Neuron (in vitro differentiated cells): ENCODE measurements at regions not wholly inside any gene's neighbourhood (a gene's known extent, or its start where the extent isn't known, plus 50 kb on each side); places are given as distances from the start of the nearest gene placed in this dataset.

Source experiments
- H2AFZ ChIP-seq: one replicate; pipeline ENCODE4 v1.6.1; 2013; ENCODE audit warnings: low read depth, mild to moderate bottlenecking, inconsistent platforms, low read length, moderate library complexity
- H3K27me3 ChIP-seq: one replicate; pipeline ENCODE4 v1.6.1; 2013; ENCODE audit warnings: low read length; ENCODE audit not compliant: insufficient read depth
- H3K36me3 ChIP-seq: one replicate; pipeline ENCODE4 v1.6.1; 2013; ENCODE audit warnings: low read length; ENCODE audit not compliant: insufficient read depth
- H3K4me1 ChIP-seq: one replicate; pipeline ENCODE4 v1.6.1; 2013; ENCODE audit warnings: low read length; ENCODE audit not compliant: insufficient read depth
- H3K4me3 ChIP-seq: 2 replicates; pipeline ENCODE4 v1.5.1; 2013; ENCODE audit warnings: mild to moderate bottlenecking, low read length, moderate library complexity
- H3K9me3 ChIP-seq: one replicate; pipeline ENCODE4 v1.6.1; 2013; ENCODE audit warnings: low read length

DNA sequence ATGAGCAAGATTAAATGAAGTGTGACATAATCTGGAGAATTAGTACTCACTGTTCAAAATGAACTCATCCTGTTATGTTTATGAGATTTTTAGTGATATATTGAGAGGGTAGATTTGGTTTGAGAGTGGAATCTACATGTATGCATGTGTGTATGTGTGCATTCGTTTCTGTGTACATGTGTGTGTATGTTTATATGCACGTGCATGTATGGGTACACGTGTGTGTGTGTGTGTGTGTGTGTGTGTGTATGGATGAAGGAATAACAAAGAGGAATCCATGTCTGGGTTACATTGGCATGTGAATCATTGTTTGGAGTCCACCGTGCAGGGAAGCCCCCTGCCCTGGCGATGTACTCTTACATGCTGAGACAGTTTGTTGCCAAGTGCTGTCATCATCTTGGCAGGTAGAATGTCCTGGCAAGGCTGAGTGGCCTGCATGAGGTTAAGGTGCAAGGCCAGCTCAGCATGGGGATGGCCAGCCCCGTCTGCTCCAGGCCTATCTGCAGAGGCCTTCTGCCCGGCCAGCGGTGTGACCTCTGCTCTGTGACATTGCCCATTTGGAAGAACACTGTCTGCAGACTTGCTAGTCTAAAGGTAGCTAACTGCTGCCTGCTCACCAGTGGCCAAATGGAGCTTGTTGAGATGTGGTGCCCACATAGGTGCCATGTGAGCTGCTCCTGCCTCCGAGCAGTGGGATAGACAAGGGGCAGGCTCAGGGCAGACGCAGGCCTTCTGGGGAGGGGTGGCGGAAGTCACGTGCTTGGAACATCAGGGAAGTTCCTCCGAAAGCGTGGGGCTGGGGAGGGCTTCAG, 222.3 kb downstream of the TEX29 start:
- Histone ChIP-seq H3K27me3 (no peaks in the 10 kb centered on the region), H2AFZ (no peak overlapping the region), H3K4me3 (no peak overlapping the region), H3K9me3 (peaks cover 3% of the 10 kb centered on the region), H3K36me3 (no peaks in the 10 kb centered on the region), H3K4me1 (no peaks in the 10 kb centered on the region)

DNA sequence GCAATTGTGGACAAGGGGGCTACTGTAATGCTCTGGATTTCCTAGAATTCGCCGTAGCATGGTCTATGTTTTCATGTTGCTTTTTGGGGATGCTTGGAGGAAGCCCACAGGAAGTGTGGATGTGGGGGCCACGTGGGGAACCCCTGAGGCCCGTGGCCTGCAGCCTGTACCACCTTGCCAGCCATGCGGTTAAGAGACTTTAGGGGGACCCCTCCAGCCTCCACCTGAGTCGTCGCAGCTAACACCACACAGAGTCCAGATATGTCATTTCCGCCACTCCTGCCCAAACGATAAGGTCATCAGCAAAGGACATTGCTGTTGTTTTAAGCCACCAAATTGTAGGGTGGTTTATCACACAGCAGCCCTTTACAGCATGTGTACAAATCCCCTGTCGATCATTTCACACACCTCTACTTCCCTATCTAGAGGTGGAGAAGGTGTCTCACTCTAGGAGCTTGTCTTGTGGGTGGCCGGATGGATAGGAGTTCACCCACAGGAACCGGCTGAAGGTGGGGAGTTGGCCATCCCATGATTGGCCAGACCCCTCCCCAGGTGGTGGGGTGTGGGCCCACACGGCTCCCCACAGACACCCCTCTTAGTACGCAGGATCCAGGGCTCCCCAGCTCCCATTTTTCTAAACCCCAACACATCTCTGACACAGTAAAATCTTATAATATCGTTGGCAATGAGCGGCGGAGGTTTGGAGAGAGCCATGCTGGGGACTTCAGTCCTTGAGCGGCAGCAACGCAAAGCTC, 226.7 kb downstream of the TEX29 start:
- H3K36me3 ChIP-seq = no peaks in the 10 kb centered on the region
- peaks cover 2% of the 10 kb centered on the region for H3K27me3 ChIP-seq
- H2AFZ ChIP-seq = no peak overlapping the region
- H3K4me3 ChIP-seq = no peak overlapping the region
- no peaks in the 10 kb centered on the region for H3K4me1 ChIP-seq
- H3K9me3 ChIP-seq = peaks cover 3% of the 10 kb centered on the region

DNA sequence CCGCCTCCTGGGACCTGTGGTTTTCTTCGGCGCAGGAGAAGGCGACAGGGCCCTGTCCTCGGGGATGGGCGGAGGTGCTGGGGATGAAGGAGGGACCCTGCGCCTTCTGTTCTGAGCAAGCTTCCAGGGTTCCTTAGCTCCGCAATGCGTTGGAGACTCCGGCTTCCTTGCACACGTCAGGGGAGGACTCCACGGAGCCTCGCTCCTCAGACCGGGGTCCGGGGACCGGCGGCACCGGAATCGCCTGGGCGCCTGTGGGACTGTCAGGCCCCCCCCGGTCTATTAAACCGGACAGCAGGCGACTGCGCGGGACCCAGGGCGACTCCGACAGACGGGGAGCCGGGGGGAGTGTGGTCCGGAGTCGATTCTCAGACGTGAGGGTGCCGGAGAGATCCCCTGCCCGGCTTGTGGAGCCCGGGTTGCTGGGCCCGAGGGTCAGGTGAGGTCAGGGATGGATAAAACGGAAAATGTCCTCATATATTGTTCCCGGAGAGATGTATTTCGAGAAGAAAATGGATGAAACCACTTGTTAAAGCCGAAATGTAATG, 227.4 kb downstream of the TEX29 start:
- peaks cover 2% of the 10 kb centered on the region for H3K27me3 ChIP-seq

DNA sequence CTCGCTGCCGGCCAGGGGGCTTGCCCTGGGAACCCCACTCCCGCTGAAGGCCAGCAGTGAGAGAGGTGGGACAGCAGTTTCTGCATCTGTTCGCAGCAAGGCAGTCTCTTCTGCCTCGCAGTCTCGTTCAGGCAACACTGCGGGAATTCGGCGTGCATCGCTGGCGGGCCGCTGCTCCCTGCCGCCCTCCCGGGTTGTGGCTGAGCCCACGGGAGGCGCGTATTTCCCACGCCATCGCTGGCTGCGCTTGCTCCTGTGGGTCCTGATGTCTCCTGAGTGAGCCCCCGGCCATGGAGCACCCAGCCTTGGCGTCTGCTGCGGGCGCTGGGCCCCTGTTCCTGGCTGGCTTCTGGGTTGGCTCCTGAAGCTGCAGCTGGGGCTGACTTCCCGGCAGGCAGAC, 227.9 kb downstream of the TEX29 start:
- no peaks in the 10 kb centered on the region for H3K36me3 ChIP-seq
- no peaks in the 10 kb centered on the region for H3K4me1 ChIP-seq
- H2AFZ ChIP-seq = no peak overlapping the region
- no peak overlapping the region for H3K4me3 ChIP-seq
- peaks cover 3% of the 10 kb centered on the region for H3K9me3 ChIP-seq
- peaks cover 2% of the 10 kb centered on the region for H3K27me3 ChIP-seq

More for the DNA sequence above, 227.4 kb downstream of the TEX29 start:
- Histone ChIP-seq H2AFZ (no peak overlapping the region), H3K9me3 (peaks cover 3% of the 10 kb centered on the region), H3K4me1 (no peaks in the 10 kb centered on the region), H3K4me3 (no peak overlapping the region), H3K36me3 (no peaks in the 10 kb centered on the region)

DNA sequence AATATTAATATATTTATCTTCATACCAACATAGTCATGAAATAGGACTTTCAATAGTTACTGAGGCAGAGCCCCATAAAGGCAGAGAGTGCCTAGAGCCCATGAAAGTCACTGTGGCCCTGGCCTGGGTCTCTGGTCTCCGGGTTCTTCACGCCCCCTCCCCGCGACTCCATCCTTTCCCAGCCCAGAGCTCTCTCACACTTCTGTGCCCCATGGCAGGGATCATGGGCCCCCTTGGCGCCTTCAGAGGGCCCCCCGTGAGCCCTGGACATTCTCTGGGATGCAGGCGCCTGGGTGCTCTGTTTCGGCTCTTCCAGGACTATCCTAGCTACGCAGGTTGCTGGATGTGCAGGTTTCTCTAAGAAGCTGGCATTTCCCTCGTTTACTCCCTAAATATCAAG, 228.4 kb downstream of the TEX29 start:
- Histone ChIP-seq H3K27me3 (peaks cover 2% of the 10 kb centered on the region), H3K36me3 (no peaks in the 10 kb centered on the region), H2AFZ (no peak overlapping the region), H3K9me3 (peaks cover 3% of the 10 kb centered on the region), H3K4me3 (no peak overlapping the region), H3K4me1 (no peaks in the 10 kb centered on the region)

DNA sequence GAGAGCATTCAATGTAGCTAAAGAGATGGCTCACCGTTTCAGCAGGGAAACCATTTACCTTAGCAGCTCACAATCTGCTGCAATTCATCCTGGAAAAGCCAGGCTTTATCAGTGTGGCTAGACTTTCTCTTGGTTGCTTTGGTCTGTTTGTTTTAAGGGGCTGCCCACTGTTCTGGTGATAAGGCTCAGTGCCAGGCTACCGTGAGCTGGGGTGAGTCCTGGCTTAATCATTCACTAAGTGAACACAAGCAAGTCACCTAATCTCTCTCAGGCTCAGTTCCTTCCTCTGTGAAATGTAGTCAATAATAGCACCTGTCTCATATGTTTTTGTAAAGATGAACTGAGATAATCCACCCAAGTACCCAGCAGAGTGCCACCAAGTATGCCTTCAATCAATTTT, 229.0 kb downstream of the TEX29 start:
- H3K4me3 ChIP-seq = no peak overlapping the region
- H3K9me3 ChIP-seq = no peaks in the 10 kb centered on the region
- H3K27me3 ChIP-seq = peaks cover 2% of the 10 kb centered on the region
- no peaks in the 10 kb centered on the region for H3K36me3 ChIP-seq
- no peaks in the 10 kb centered on the region for H3K4me1 ChIP-seq
- no peak overlapping the region for H2AFZ ChIP-seq

DNA sequence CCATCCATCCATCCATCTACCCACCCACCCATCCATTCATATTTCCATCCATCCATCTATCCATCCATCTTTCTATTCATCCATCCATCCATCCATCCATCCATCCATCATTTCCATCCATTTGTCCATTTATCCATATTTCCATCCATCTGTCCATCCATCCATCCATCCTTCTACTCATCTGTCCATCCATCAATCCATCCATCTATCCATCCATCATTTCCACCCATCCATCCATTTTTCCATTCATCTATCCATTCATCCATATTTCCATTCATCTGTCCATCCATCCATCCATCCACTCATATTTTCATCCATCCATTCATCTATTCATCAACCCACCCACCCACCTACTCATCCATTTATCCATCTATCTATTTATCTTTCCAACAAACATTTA, 229.6 kb downstream of the TEX29 start:
- no peak overlapping the region for H2AFZ ChIP-seq
- H3K9me3 ChIP-seq = no peaks in the 10 kb centered on the region
- H3K4me1 ChIP-seq = no peaks in the 10 kb centered on the region
- H3K4me3 ChIP-seq = no peak overlapping the region
- H3K36me3 ChIP-seq = no peaks in the 10 kb centered on the region
- H3K27me3 ChIP-seq = peaks cover 2% of the 10 kb centered on the region

DNA sequence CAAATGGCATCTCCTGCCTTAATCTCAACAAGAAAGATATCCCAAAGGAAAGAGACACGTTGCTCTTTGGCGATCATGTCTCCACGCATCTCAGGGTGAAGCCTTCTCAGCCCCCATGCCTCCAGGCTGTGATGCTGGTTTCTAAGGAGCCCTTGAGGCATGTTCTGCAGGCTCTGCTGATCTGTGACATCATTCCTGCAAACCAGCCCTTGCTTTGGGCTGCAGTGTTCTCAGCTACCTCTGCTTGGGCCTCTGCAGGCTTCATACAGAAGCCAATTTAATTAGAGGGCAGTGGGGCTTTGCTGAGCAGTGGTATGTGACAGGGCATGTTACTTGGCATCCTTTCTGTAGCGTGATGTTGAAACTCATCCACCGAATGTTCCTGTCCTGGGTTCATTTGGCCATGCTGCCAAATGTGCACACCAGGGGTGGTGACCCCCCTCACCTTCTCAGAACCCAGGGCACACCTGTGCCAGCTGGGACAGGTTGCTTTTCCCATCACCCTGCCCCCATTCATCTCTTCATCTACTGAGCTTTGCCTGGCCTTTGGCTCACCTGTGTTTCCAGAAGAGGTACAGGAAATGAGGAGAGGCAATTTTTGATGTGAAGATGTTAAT, 230.9 kb downstream of the TEX29 start:
- Histone ChIP-seq H2AFZ (no peak overlapping the region), H3K4me1 (no peaks in the 10 kb centered on the region), H3K9me3 (no peaks in the 10 kb centered on the region), H3K27me3 (peaks cover 5% of the 10 kb centered on the region), H3K36me3 (no peaks in the 10 kb centered on the region), H3K4me3 (no peak overlapping the region)

DNA sequence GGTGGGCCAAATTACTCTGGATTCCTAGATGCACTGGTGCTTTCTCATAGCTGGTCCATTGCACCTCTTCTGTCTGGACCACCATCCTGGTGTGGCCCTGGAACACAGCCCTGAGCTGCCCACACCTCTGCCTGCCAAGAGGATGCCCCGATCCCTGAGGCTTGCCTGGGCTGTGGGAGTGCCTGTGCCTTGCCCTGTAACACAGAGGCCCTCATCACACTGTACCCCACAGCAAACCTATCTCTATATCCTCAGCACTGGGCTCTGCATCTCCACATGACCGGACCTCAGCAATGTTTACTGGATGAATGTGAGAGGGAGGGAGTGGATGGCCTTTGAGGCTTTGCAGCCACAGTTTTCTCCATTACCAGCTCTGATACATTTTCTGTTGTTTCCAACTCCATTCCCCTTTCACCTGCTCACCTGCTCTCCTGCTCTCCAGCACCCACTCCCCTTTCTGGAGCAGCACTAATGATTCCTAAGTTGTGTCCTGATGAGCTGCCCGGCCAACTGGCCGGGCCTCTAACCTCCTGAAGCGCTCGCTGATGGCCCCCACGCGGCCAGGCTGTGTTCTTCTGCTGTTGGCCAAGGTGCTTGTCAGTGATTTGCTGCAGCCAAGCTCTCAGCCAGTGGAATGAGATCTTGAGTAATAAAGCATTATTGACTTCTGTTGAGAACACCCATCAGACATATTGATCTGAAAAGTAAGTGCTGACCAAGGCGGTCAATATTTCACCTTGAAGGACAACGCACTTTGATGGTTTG, 232.6 kb downstream of the TEX29 start:
- peaks cover 5% of the 10 kb centered on the region for H3K27me3 ChIP-seq
- H2AFZ ChIP-seq = no peak overlapping the region
- no peaks in the 10 kb centered on the region for H3K9me3 ChIP-seq
- no peaks in the 10 kb centered on the region for H3K4me1 ChIP-seq
- H3K4me3 ChIP-seq = no peak overlapping the region
- H3K36me3 ChIP-seq = no peaks in the 10 kb centered on the region

DNA sequence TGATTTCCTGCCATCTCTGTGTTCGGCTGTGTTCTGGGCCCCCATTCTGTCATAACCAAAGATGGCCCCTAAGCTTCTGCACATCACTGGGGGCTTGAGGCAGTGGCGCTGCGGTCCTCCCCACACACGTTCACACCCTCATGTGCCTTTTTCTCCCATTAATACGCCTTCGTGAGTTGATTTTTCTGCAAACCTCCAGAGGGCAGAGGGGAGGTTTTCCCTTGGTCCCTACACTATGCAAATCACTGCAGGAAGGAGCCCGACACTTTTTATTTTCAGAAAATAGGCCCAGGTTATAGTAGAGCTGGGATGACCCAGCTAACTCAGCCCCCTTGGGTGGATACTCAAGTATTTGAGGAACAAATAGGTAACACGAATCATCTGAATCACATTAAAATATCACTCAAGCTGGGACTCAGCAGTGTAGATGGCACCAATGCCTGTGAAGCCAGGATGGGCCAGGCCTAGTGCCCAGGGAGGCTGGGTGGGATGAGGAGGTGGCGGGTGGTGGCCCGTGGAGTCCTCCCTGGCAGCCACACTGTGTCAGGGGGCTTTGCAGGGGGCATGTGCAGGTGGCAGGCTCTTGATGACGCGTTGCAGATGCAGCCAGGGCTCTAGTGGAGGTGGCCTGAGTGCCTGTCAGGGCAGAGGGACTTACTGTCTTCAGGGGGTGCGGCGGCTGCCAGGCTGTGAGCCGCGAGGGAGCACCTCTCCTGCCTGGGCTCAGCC, 234.3 kb downstream of the TEX29 start:
- Histone ChIP-seq H3K9me3 (no peaks in the 10 kb centered on the region), H2AFZ (no peak overlapping the region), H3K4me3 (no peak overlapping the region), H3K27me3 (peaks cover 5% of the 10 kb centered on the region), H3K36me3 (no peaks in the 10 kb centered on the region), H3K4me1 (no peaks in the 10 kb centered on the region)

DNA sequence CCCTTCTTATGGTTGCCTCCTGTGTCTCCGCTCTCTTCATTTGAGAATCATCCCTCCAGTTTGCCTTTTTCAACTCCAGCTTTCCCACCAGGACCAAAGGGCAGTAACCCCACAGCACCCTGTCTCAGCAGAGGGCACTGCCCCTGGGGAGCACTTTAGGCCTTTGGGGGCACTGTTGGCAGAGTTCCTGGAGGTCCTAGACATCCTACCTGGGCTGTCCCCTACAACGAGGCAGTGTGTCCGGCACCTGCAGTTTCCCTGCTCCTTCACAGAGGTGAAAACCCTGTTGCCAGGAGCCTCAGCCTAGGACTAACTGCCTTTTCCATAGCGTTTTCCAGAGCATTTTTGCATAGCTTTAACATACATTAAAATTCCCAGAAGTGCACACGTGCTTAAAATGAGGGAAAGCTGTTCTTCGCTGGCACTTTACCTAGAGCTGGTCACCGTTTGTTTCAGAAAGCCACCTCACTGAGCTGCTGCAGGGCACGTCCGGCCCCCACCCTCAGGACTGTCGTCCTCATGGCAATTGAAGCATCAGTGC, 234.9 kb downstream of the TEX29 start:
- Histone ChIP-seq H3K9me3 (no peaks in the 10 kb centered on the region), H3K4me1 (no peaks in the 10 kb centered on the region), H3K27me3 (peaks cover 5% of the 10 kb centered on the region), H2AFZ (no peak overlapping the region), H3K36me3 (no peaks in the 10 kb centered on the region), H3K4me3 (no peak overlapping the region)

DNA sequence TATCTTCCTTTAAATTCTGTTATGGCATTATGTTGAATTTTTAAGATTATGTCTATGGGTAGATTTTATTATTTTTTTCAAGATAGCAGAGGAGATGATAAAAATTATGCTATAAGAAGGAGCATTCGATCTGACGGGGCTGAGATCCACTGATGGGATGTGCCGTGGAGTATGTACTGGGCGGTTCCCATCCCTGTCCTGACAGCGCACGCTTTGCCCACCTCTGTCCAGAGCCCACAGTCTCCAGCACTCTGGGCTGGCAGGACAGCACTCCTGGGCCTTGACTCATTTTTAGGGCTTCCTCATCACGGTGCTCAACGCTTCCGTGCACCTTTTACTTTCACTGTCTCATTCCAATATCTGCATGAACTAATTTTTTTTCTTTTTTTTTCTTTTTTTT, 235.5 kb downstream of the TEX29 start:
- Histone ChIP-seq H2AFZ (no peak overlapping the region), H3K9me3 (no peaks in the 10 kb centered on the region), H3K4me3 (no peak overlapping the region), H3K27me3 (peaks cover 5% of the 10 kb centered on the region), H3K4me1 (no peaks in the 10 kb centered on the region), H3K36me3 (no peaks in the 10 kb centered on the region)
